ENCODE measurements at regions not wholly inside any gene's neighbourhood (a gene's known extent, or its start where the extent isn't known, plus 50 kb on each side); places are given as distances from the start of the nearest gene placed in this dataset.

GRCh38 chr4:143083756-143084472 lies 100.8 kb upstream of the USP38 start:
- DNase-seq = no peak

GRCh38 chr4:143084566-143084965 lies 100.2 kb upstream of the USP38 start:
- no peak for DNase-seq

GRCh38 chr4:143085224-143085623 lies 99.5 kb upstream of the USP38 start:
- DNase-seq = no peak

- no peak for DNase-seq
Observed at GRCh38 chr4:143085659-143086058, 99.1 kb upstream of the USP38 start.

- DNase-seq = no peak
Observed at GRCh38 chr4:143089291-143089690, 95.4 kb upstream of the USP38 start.

GRCh38 chr4:143089847-143090246 lies 94.9 kb upstream of the USP38 start:
- DNase-seq = no peak

- no peak for DNase-seq
Observed at GRCh38 chr4:143091862-143092261, 92.9 kb upstream of the USP38 start.

GRCh38 chr4:143095447-143095846 lies 89.3 kb upstream of the USP38 start:
- no peak for DNase-seq

- DNase-seq = no peak
Observed at GRCh38 chr4:143097751-143098150, 87.0 kb upstream of the USP38 start.

- DNase-seq = no peak
Observed at GRCh38 chr4:143099693-143100092, 85.0 kb upstream of the USP38 start.

GRCh38 chr4:143109376-143109775 lies 75.3 kb upstream of the USP38 start:
- DNase-seq = no peak

GRCh38 chr4:143118663-143119062 lies 66.1 kb upstream of the USP38 start:
- no peak for DNase-seq

GRCh38 chr4:143127621-143128020 lies 57.1 kb upstream of the USP38 start:
- DNase-seq = no peak

- no peak for DNase-seq
Observed at GRCh38 chr4:143133977-143134376, 50.7 kb upstream of the USP38 start.

All from T1000 (cell line).